Kidney tubule cell (primary cell): ENCODE measurements at regions not wholly inside any gene's neighbourhood (a gene's known extent, or its start where the extent isn't known, plus 50 kb on each side); places are given as distances from the start of the nearest gene placed in this dataset.
"Not testable (repeated sequence)": the region's sequence is repeated elsewhere in the genome, so short reads cannot be mapped to it uniquely, and the experiment has no call there.

Experiments used
- DNase-seq: peaks from one replicate; pipeline ENCODE4 v3.0.0-alpha.2; 2018; ENCODE audit warnings: low spot score

DNA sequence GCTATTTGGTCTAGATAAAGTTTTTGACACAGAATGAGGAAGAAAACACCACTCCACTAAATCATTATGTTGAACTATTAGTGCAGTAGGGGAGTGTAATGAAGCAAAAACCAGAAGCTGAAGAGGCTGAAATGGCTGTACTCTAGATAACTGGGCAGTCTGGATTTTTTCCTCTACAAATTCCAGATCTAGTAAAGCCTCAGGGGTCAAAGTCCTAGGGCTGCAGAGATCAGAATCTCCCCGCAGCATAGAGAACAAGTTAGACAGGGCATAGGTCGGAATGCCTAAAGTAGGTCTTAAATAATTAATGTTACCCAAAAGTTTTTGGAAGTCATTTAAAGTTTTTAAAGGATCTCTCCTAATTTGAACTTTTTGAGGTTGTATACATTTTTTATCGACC is 180.9 kb downstream of the OTOP1 start:
- not testable (repeated sequence) for DNase-seq

GRCh38 chr4:4046686-4047085 is 180.0 kb downstream of the OTOP1 start:
- not testable (repeated sequence) for DNase-seq

DNA sequence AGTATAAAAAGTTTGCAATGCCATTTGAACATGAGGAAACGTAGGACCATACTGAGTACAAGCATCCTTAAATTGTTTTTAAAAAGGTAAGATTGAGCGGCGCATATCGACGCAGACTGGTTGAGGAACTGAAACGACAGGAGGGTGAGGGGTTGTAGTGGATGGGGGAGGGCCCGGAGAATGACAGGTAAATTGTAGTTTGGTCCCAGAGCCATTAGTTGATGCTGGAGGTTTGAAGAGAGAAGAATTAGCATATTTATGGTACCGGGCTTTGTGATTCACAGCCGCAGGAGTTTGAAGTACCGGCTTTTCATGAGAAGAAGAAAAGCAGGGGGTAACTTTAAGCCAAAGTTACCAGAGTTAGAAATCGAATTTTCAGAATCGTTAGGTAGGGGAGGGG is 179.5 kb downstream of the OTOP1 start:
- DNase-seq: not testable (repeated sequence)

- not testable (repeated sequence) for DNase-seq
Observed at GRCh38 chr4:4048227-4048626, 178.5 kb downstream of the OTOP1 start.

GRCh38 chr4:4050781-4051180 is 175.9 kb downstream of the OTOP1 start:
- not testable (repeated sequence) for DNase-seq

GRCh38 chr4:4052933-4053332 is 173.8 kb downstream of the OTOP1 start:
- DNase-seq: not testable (repeated sequence)

DNA sequence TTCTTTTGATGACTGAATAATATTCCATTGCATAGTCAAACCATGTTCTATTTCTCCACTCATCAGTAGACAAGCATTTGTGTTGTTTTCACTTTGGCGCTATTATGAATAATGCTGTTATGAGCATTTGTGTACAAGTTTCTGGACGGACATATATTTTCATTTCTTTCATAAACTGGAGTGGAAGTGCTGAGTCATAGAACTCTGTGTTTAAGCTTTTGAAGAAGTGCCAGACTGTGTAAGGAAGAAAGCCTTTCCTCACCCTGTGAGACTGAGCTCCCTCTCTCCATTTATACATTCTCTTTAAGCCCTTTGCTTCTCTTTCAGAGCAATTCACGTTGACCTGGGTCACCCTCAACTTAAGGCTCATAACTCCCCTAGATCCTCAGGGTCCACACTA is 169.5 kb downstream of the OTOP1 start:
- DNase-seq: not testable (repeated sequence)

GRCh38 chr4:4084171-4084570 is 142.6 kb downstream of the OTOP1 start:
- DNase-seq: not testable (repeated sequence)

GRCh38 chr4:4089716-4090419 is 136.9 kb downstream of the OTOP1 start:
- DNase-seq: peak; percentile 45

DNA sequence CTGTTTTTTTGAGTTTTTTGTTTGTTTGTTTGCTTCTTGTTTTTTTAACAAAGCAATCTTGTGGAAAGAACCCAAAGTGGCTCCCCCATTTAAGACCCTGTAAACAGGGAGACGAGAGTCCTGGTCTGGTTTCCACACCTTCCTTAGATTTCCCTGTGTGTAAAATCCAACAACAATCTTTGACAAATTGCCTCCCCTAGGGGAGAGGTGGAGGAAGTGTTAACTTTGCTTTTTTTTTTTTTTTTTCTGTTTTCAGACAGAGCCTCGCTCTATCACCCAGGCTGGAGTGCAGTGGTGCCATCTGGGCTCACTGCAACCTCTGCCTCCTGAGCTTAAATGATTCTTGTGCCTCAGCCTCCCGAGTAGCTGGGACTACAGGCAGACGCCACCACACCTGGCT is 136.0 kb downstream of the OTOP1 start:
- DNase-seq: not testable (repeated sequence)

DNA sequence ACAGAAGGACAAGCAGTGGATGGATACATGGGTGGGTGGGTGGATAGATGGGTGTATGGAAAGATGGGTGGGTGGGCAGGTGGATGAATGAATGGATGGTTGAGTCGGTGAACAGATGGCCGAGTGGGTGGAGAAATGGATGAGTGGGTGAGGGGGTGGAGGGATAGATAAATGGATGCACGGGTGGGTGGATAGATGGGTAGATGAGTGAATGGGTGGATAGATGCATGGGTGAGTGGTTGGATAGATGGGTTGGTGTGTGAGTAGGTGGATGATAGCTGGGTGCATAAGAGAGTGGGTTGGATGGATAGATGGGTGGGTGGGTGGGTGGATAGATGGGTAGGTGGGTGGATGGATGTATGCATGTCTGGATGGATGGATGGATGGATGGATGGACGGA is 134.6 kb downstream of the OTOP1 start:
- DNase-seq: not testable (repeated sequence)

DNA sequence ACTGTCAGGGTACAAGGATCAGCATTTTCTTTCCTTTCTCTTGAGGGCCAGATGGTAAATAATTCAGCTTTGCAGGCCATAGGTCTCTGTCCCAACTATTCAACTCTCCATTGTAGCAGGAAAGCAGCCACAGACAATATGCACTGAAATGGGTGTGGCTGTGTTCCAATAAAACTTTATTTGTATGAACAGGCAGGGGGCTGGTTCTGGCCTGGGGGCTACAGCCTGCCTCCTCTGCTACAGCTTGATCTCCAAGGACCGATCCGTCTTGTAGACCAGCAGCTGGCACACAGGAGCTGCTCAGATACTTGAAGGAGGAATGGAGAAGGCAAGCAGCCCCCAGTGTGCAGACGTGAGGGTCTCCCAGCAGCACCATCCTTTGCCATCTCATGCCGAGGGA is 127.1 kb downstream of the OTOP1 start:
- DNase-seq: not testable (repeated sequence)

DNA sequence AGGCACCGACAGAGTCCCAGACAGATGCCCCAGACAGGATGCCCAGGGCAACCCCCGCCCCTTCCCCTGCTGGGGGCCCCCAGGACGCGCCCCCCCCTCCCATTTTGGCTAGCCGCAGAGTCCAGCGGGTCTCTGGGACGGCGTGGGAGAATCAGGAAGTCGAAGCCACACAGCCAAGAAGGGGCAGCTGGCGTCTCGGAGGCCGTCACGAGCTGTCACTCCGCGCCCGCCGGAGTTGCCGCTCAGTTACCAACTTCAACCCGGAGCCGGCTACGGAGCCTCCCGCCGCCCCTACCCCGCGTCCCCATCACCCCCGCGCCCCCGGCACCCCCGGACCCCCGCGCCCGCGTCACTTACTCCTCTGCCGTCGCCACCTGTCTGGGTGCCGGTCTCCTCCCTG is 119.8 kb downstream of the OTOP1 start:
- not testable (repeated sequence) for DNase-seq

DNA sequence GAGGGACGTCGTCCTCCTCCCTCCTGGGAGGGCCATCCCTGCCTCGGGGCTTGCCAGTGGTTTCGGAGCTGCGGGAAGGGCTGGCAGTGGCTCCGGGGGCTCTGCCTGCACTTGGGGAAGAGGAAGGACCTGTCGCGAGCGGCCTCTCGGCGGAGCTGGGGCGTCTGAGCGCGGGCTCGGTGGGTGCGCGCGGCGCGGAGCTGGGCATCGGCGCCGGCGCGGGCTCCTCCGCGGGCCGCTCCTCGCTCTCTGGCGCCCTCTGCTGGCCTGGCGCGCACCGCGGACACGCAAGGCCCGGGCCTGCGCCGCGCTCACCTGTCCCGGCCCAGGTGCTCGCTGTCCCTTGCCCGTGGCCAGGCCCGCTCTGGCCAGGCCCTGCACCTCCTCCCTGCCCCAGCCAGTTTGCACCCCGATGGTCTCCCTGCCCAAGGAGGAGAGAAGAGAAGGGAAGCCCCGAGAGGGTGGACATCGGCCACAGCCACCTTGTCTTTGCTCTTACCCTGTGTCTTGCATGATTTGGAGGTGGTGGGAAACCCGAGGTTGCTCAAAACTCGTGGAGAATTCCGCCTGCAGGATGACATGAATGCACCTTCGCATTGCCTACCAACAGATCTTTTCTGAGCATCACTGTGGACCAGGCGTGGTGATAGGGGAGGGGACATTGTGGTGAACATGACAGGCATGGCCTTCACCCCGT is 119.2 kb downstream of the OTOP1 start:
- peak; percentile 57 for DNase-seq

DNA sequence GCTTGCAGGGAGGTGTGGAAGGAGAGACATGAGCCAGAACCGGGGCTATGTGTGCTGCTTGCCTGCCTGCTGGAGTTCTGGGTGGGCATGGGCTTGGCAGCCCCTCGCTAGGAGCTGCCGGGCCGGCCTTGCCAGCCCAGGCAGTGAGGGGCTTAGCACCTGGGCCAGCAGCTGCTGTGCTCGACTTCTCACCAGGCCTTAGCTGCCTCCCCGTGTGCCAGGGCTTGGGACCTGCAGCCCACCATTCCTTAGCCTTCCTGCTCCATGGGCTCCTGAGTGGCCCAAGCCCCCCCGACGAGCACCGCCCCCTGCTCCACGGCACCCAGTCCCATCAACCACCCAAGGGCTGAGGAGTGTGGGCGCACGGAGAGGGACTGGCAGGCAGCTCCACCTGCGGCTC is 111.3 kb downstream of the OTOP1 start:
- DNase-seq: not testable (repeated sequence)

GRCh38 chr4:4116901-4117300 is 109.8 kb downstream of the OTOP1 start:
- DNase-seq: not testable (repeated sequence)

- not testable (repeated sequence) for DNase-seq
Observed at GRCh38 chr4:4134368-4134767, 92.4 kb downstream of the OTOP1 start.

DNA sequence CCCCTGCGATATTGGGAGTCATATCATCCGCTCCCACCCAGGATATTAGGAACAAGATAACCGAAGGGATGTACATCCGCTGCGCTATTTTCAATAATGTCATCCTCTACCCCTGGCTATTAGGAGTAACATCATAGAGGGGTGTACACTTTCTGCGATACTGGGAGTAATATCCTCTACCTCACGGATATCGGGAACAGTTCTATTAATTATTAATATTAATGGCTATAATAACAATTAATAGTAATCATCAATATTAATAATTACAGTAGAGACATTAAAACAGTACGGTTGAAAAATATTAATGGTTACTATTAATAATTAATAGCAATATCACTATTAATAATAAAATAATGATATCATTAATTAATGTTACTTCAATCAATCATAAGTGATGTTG is 90.1 kb downstream of the OTOP1 start:
- not testable (repeated sequence) for DNase-seq
